Prostate gland (tissue), 2 donors: ENCODE measurements at regions not wholly inside any gene's neighbourhood (a gene's known extent, or its start where the extent isn't known, plus 50 kb on each side); places are given as distances from the start of the nearest gene placed in this dataset.
A peak's percentile ranks its signal among the peaks of the same experiment; 100 is the strongest.

Experiments used
- POLR2A ChIP-seq: fragments of 450-650 bp; IDR thresholded peaks from one replicate; pipeline ENCODE4 v1.6.1; 2016; ENCODE audit warnings: antibody characterized with exemption, mild to moderate bottlenecking
- TF ChIP-seq, protein P1 (sequence below), 4 experiments: fragments of 200-600 bp in 2 of 4; fragments of 450-650 bp in 2 of 4; sonication (generic) in 2 of 4; IDR thresholded peaks; 1 replicate in 3 of 4; 2 replicates in 1 of 4; pipeline ENCODE4 v1.5.1; 2016 to 2019; ENCODE audit warnings: antibody characterized with exemption in 4 of 4, mild to moderate bottlenecking in 2 of 4, moderate library complexity in 2 of 4

DNA sequence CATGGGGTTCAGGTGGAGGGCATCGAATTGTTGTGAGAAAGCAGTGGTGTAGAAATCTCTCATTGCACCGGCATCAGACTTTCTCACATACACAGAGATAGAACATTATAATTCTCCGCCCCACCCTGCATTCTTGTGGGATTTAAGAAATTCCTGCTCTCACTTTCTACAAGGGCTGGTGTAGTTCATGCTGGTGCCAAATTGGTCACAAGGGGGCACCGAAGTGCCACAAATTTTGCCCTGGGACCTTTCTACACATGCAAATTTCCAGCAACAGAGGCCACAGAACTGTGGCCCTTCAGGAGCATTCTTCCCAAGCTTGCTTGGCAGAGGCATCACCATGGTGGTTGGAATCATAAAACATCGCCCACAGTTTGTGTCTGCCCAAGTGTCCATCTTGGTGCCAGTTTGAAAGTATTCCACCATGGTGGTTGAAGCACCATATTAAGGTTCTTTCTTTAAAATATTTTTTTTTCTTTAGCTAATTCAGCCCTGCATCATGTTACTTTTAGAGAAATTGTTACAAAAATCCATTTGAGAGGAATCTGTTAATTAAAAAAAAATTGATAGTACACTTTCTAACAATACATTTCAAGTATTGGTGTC, 521.2 kb upstream of the FANCL start:
- no peak for TF ChIP-seq POLR2A
- TF ChIP-seq, protein P1, sequence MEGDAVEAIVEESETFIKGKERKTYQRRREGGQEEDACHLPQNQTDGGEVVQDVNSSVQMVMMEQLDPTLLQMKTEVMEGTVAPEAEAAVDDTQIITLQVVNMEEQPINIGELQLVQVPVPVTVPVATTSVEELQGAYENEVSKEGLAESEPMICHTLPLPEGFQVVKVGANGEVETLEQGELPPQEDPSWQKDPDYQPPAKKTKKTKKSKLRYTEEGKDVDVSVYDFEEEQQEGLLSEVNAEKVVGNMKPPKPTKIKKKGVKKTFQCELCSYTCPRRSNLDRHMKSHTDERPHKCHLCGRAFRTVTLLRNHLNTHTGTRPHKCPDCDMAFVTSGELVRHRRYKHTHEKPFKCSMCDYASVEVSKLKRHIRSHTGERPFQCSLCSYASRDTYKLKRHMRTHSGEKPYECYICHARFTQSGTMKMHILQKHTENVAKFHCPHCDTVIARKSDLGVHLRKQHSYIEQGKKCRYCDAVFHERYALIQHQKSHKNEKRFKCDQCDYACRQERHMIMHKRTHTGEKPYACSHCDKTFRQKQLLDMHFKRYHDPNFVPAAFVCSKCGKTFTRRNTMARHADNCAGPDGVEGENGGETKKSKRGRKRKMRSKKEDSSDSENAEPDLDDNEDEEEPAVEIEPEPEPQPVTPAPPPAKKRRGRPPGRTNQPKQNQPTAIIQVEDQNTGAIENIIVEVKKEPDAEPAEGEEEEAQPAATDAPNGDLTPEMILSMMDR (IDR thresholded peaks at IDR 0.05): peak in 3 of 4 experiments; percentile 35 to 56 (median 36)
